Osteocyte (in vitro differentiated cells): ENCODE measurements at regions not wholly inside any gene's neighbourhood (a gene's known extent, or its start where the extent isn't known, plus 50 kb on each side); places are given as distances from the start of the nearest gene placed in this dataset.

ENCODE experiments used
- DNase-seq: peaks from one replicate; pipeline ENCODE4 v3.0.0; 2021; ENCODE audit warnings: mixed read lengths; ENCODE audit not compliant: unreplicated experiment; ENCODE audit errors: extremely low spot score
- H3K27ac Mint-ChIP-seq: one replicate; pipeline ENCODE4 v1.8.0; 2021; ENCODE audit warnings: mild to moderate bottlenecking, mixed read lengths; ENCODE audit not compliant: unreplicated experiment
- H3K27me3 Mint-ChIP-seq: one replicate; pipeline ENCODE4 v1.8.0; 2021; ENCODE audit warnings: mixed read lengths; ENCODE audit not compliant: unreplicated experiment
- H3K36me3 Mint-ChIP-seq: one replicate; pipeline ENCODE4 v1.8.0; 2021; ENCODE audit warnings: mixed read lengths; ENCODE audit not compliant: unreplicated experiment
- H3K4me1 Mint-ChIP-seq: one replicate; pipeline ENCODE4 v1.8.0; 2021; ENCODE audit warnings: mixed read lengths; ENCODE audit not compliant: unreplicated experiment
- H3K4me3 Mint-ChIP-seq: one replicate; pipeline ENCODE4 v1.8.0; 2021; ENCODE audit warnings: mild to moderate bottlenecking, moderate library complexity, mixed read lengths; ENCODE audit not compliant: unreplicated experiment
- H3K9me3 Mint-ChIP-seq: one replicate; pipeline ENCODE4 v1.8.0; 2021; ENCODE audit warnings: mixed read lengths; ENCODE audit not compliant: unreplicated experiment
- TF ChIP-seq, protein P1 (sequence below): fragments of 200-600 bp; sonication (generic); IDR thresholded peaks from 2 replicates; pipeline ENCODE4 v1.5.0; 2021; ENCODE audit warnings: antibody characterized with exemption, mild to moderate bottlenecking, moderate library complexity

DNA sequence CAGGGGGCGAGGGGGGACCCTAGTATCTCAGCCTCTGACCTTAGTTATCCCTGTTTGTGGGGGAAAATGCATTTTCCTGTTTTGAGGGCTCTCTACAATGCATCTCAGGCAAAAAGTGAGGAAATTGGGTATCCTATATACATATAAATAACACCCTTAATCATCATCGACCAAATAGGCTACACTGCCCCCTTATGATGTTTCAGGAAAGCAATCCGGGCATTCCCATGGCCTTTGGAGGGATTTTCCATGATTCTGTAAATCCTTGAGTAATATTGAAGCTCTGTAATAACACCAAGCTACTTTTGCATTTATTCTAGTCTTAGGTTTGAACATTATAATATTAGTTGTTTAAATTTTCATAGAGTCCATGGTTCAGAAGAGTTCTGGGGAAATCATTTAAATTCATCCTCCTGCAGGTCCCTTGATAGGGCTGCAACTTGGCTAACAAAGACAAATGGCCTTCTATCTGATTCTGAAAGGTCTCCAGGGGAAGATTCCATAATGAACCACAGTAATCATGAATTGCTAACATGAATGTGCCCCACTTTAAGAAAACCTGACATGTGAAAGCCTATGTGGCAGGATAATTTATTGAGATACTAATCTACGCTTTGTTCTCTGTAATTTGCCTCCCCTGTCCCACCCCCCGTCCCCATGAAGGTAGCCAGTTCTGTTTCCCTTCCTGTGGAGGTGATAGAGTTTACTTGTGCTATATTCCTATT is 91.5 kb upstream of the SCOC start:
- peaks cover 5% of the 10 kb centered on the region for H3K4me1 Mint-ChIP-seq
- H3K36me3 Mint-ChIP-seq, result no peaks in the 10 kb centered on the region
- DNase-seq, result no peak
- no peak overlapping the region for H3K4me3 Mint-ChIP-seq
- no peak overlapping the region for H3K27ac Mint-ChIP-seq
- no peaks in the 10 kb centered on the region for H3K9me3 Mint-ChIP-seq
- peaks cover 39% of the 10 kb centered on the region for H3K27me3 Mint-ChIP-seq
- TF ChIP-seq, protein P1, sequence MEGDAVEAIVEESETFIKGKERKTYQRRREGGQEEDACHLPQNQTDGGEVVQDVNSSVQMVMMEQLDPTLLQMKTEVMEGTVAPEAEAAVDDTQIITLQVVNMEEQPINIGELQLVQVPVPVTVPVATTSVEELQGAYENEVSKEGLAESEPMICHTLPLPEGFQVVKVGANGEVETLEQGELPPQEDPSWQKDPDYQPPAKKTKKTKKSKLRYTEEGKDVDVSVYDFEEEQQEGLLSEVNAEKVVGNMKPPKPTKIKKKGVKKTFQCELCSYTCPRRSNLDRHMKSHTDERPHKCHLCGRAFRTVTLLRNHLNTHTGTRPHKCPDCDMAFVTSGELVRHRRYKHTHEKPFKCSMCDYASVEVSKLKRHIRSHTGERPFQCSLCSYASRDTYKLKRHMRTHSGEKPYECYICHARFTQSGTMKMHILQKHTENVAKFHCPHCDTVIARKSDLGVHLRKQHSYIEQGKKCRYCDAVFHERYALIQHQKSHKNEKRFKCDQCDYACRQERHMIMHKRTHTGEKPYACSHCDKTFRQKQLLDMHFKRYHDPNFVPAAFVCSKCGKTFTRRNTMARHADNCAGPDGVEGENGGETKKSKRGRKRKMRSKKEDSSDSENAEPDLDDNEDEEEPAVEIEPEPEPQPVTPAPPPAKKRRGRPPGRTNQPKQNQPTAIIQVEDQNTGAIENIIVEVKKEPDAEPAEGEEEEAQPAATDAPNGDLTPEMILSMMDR, result no peak

DNA sequence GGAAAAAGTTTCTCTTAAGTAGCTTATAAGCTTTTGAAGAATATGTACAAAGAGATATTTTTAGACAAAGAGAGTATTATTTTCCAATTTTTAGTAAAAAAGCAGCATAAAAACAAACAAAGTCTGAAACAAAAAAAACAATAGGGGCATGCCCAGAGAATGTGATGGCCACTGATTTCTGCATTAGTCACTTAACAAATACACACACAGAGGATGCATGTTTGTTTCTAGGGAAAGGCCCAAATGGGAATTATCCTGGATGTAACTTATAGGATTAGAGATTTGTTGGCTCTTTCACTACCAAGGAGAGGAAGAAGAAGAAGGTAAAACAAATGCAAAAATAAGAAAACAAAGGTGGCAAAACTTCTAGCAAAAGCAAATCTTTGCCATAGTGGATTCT is 95.9 kb upstream of the SCOC start:
- no peak for DNase-seq
- H3K36me3 Mint-ChIP-seq, result no peaks in the 10 kb centered on the region
- H3K27me3 Mint-ChIP-seq, result peaks cover 10% of the 10 kb centered on the region
- H3K4me1 Mint-ChIP-seq, result peaks cover 5% of the 10 kb centered on the region
- H3K4me3 Mint-ChIP-seq, result no peak overlapping the region
- TF ChIP-seq, protein P1, result no peak
- H3K9me3 Mint-ChIP-seq, result no peaks in the 10 kb centered on the region
- no peak overlapping the region for H3K27ac Mint-ChIP-seq

DNA sequence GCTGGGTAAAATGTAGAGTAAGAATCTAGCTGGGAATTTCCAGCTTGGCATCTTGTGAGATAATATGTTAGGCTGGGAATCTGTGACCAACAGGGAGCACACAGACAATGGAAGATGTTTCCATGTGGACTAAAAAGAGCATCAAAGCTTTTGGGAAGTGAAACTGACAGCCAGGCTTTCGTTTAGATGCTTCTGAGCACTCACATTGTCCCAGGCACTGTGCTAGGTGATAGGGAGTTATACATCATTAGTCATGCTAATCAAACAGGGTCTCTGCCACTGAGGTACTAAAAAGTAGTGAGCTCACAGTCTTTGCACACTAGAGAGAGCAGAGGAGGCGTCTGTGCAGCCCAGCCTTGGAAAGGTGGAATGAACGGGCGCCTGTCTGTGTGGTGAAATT is 101.9 kb upstream of the SCOC start:
- Mint-ChIP-seq H3K36me3 (no peaks in the 10 kb centered on the region), H3K9me3 (no peaks in the 10 kb centered on the region), H3K27ac (no peak overlapping the region), H3K27me3 (no peaks in the 10 kb centered on the region), H3K4me3 (no peak overlapping the region), H3K4me1 (peaks cover 21% of the 10 kb centered on the region)
- DNase-seq, result no peak
- TF ChIP-seq, protein P1, result no peak

DNA sequence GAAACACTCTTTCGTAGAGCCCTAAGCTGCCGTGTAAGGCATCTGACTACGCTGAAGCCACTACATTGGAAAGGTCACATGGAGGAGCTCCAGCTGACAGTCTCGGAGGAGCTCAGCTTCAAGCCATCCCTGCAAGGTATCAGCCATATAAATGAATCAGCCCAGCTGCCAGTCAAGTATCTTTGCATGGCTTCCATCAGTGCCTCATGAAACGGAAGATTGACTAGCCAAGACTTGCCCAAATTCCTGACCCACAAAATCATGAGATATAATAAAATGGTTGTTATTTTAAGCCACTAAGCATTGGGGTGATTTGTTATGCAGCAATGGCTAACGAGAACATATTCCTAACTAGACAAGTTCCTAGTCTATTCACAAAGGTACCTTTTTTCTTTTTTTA is 104.1 kb upstream of the SCOC start:
- Mint-ChIP-seq H3K9me3 (no peaks in the 10 kb centered on the region), H3K4me1 (peaks cover 22% of the 10 kb centered on the region)

DNA sequence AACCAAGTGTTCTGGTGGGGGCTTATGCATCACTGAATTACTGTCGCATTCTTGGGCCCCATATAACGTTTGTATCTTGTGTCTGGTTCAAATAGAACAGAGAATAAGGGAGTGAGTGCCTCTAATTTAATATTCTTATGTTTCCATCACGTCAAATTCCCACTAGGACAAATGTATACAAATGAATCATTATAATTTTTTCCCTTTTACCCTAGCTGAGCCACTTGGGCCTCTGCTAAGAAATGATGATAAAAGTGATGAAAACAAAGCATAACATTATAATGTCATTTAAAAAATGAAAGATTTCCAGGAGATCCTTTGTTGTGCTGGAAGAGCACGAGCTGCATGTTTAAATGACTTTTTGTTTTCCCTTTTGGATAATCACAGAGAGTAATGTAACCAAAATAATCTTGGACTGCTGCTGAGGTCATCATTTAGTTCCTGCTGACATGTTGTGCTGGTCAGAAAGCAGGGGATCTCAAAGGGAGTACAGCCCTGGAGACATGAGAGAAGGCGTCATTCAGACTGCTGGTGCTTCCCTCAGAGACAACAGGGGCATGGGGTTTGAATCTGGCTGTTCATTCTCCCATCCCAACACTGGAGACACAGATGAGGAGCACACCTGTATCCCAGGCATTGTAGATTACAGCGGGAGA is 105.1 kb upstream of the SCOC start:
- Mint-ChIP-seq H3K9me3 (no peaks in the 10 kb centered on the region), H3K4me1 (peaks cover 22% of the 10 kb centered on the region), H3K4me3 (no peak overlapping the region), H3K27me3 (no peaks in the 10 kb centered on the region), H3K27ac (peak overlapping the region; percentile 40), H3K36me3 (no peaks in the 10 kb centered on the region)
- DNase-seq, result no peak
- TF ChIP-seq, protein P1, result no peak

More for the DNA sequence above, 104.1 kb upstream of the SCOC start:
- no peak overlapping the region for H3K4me3 Mint-ChIP-seq
- no peak for DNase-seq
- H3K27ac Mint-ChIP-seq, result no peak overlapping the region
- TF ChIP-seq, protein P1, result no peak
- H3K36me3 Mint-ChIP-seq, result no peaks in the 10 kb centered on the region
- H3K27me3 Mint-ChIP-seq, result no peaks in the 10 kb centered on the region
